Esophagus mucosa (tissue), 1 donor: ENCODE measurements at regions not wholly inside any gene's neighbourhood (a gene's known extent, or its start where the extent isn't known, plus 50 kb on each side); places are given as distances from the start of the nearest gene placed in this dataset.
A peak's percentile ranks its signal among the peaks of the same experiment; 100 is the strongest.
"Not testable (repeated sequence)": the region's sequence is repeated elsewhere in the genome, so short reads cannot be mapped to it uniquely, and the experiment has no call there.

Source experiments
- ATAC-seq: fragments of 200-7000 bp; cut with Tn5 transposase; one replicate; pipeline ENCODE4 v1.9.1; 2020
- donor health status: DM: yes; HTN: yes; CAD: no.

DNA sequence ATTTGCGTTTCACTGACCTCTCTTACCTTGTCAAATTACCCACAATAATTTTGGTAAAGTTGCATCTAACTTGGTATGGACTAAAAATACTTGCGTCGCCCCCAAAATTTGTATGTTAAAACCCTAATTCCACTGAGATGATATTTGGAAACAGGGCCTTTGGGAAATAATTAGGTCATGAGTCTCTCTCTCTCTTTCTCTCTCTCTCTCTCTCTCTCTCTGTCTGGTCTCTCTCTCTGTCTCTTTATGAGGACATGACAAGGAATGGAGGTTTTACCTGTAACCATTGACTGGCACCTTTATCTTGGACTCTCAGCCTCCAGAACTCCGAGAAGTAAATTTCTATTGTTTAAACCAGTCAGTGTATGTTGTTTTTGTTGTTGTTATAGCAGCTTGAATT, 111.5 kb upstream of the BDP1 start:
- not testable (repeated sequence) for ATAC-seq

DNA sequence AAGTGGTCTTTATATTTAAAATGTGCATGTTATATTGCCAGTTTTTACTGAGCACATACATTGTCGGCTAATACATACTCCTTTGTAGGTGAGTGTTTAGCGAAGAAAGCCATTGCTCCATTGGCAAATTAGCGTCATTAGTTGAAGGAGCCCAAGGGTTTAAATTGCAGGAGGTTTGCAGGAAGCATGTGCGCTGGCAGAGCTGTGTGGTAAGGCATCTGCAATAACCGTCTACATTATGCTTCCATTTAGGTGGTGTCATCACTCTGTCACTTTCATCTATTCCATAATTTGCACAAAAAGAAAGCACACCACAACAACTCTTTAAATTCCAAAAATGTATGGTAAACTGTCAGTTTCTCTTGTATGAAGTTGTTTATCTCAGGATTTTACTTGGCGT, 82.8 kb upstream of the BDP1 start:
- ATAC-seq, result not testable (repeated sequence)

DNA sequence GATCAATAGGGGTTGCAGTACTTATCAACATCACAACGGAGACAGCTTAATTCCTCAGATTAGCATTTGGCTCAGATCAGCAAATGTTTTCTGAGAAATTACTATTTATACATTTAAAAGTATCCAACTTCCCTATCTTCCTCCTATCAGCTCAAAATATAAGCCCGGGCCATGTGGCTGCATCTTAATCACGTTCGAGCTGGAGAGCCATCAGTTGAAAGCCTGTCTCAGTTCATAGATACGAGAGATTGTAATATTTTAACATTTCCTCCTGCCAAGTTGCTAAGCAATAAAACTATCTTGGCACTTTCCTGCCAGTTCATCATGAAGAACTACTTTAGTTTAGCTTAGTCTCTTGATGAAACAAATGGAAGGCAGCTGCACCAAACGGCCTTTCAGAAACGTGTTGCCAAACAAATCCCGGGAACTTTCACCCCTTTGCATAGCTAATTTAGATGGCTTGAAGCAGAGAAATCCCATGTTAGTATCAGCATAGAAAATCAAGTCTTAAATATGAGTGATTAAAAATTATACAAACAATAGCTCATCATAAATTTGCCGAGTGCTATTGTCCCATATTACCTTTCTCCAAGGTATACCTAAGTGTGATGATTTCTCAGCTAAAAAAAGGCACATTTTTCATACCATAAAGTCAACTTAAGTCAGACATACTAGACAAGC, 82.3 kb upstream of the BDP1 start:
- not testable (repeated sequence) for ATAC-seq

DNA sequence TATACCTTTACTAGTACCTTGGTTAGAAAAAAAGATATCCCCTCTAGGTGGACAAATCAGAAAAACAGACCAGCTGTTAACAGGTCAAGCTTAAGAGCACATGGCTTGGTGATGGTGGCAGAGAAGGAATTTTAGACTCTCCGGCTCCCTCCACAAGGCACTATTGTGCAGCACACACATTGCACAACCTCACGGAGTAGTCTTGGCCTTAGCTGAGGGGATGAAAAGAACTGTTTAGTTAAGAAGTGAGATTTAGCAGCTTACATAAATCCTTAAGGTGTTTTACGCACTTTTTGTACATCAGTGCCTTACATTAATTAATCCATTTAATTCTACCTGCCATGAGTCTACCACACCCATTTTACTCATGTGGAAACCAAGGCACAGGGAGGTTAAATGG, 71.2 kb upstream of the BDP1 start:
- ATAC-seq, result peak; percentile 52

DNA sequence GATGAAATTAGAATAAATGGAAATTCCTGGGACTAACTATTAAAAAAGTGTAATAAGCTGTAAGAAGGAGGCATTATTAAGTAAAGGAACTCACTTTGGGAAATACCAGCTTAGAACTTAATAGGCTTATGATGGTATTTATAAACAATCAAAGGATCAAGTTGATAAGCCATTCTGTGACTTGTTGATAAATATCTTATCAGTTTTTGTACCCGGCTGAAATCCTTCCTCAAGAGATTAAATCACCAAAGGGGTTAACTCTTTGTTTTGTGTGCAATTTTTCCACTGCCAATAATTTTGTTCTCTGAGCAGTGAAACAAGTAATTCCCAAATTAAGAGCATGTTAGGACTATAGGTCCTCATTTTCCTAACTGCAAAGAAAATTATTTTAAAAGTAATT, 70.7 kb upstream of the BDP1 start:
- ATAC-seq, result no peak

DNA sequence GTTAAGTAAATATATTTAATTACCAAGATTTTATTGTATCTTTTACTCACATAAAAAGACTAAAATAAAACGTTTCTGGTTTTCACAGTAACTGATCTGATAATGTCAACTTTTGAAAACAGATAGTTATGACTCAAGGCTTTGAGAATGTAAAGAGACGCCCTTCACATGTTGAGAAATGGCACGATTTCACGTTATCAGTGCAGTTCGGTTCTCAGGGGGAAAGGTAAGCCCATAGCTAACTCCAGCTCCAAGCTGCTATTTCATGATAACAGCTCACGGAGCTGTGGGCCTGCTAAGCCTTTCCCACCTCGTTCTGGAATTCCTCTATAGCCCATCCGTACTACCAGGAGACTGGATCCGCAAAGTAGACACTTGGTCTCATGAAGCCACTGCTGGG, 70.2 kb upstream of the BDP1 start:
- not testable (repeated sequence) for ATAC-seq

DNA sequence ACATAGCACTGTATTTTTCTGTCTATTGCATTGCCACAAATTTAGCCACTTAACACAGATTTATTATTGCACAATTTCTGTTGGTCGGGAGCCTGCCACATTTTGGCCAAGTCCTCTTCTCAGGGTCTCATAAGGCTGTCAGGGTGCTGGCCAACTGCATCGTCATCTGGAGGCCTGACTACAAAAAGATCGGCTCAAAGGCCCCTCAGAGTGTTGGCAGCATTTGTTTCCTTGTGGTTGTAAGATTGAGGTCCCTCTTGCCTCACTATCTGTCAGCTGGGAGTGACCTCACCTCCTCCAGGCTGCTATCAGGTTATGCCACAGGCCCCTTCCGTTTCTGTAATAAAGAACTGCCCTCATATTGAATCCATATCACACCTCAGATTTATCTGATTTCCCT, 67.3 kb upstream of the BDP1 start:
- not testable (repeated sequence) for ATAC-seq

DNA sequence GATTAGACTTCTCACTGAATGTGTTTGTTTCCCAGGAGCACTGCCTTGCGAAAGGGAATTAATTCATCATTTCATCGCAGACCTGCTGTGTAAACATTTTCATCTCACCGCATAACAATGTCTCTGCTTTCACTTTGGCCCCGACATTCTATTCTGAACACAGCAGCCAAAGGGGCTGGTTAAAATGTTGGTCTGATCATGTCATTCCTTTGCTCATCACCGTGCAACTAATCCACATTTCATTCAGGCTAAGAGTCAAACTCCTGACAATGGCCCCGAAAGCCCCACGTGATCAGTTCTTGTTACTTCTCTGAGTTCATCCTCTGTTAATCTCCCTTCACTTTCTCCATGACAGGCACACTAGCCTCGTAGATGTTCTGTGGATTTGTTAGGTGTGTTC, 57.1 kb upstream of the BDP1 start:
- ATAC-seq, result peak; percentile 80

DNA sequence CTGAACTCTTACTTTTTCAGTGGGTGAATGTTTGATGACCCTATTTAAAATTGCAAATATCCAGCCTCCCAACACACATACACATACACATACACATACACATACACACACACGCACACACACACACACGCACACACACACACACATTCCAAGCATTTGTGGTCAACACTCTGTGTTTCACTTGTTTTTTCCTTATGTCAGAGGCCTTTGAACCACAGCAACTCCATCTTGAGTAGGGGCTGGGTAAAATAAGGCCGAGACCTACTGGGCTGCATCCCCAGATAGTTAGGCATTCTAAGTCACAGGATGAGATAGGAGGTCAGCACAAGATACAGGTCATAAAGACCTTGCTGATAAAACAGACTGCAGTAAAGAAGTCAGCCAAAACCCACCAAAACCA, 56.6 kb upstream of the BDP1 start:
- not testable (repeated sequence) for ATAC-seq

DNA sequence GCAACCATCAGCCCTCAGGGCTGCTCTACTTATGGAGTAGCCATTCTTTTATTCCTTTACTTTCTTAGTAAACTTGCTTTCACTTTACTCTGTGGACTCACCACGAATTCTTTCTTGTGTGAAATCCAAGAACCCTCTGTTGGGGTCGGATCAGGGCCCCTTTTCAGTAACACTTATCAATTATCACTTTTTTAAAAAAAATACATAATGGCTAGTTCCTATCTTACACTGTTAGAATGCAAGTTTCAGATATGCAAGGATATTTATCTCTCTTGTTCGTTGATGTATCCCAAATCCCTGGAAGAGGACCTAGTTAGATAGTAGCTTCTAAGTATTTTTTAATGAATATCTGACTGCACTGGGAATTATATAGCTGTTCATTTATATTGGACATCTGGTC, 56.0 kb upstream of the BDP1 start:
- ATAC-seq, result not testable (repeated sequence)

DNA sequence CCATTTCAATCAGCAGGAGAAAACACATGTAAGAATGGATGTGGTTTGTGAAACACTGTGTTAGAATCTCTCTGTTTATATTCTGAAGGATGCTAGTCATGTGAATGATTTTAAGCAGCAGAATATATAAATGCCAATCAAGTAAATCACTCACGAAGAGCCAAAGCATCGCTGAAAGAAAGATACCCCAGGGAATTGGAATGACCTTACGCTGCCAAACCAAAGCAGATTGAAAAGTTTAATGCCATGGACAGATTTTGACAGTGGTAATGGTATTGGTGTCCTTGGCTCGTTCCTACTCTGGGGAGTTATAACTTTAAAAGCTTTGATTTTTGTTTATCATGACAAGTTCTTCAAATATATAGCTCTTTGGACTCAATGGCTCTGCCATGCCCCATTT, 54.8 kb upstream of the BDP1 start:
- ATAC-seq, result not testable (repeated sequence)

DNA sequence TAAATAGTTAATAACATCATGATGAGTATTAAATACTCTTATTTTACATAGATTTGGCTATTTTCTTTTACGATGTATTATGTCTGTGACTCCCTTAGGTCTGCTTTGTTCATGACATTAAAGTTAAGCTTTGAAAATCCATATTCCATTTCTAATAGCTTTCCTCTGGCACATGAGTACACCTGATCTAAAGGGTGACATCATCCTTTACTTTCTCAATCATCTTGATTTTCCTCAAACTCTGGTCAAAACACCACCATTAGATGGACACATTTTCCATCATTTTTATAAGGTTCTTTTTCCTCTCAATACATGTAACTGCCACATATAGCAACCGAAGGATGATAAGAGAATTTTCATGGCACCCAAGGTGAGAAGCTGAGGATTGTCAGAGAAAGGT, 54.3 kb upstream of the BDP1 start:
- ATAC-seq, result not testable (repeated sequence)

DNA sequence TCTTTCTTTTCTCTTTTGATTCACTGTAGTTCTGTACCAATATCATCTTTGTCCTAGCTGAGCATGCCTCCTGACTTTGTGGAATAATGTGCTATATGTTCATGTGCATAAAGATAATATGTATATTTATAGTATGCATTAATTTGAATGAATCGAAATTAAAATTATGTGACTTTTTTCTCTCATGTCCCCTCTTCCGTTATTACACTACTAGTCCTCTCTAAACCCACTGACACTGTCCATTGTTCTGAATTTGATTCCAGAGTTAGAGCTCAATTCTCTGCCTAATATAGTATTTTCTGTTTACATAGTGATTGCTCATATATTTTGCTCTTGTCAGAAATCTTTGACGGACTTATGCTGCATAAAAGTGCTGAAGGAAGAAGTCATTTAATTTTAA, 53.9 kb upstream of the BDP1 start:
- ATAC-seq, result not testable (repeated sequence)

DNA sequence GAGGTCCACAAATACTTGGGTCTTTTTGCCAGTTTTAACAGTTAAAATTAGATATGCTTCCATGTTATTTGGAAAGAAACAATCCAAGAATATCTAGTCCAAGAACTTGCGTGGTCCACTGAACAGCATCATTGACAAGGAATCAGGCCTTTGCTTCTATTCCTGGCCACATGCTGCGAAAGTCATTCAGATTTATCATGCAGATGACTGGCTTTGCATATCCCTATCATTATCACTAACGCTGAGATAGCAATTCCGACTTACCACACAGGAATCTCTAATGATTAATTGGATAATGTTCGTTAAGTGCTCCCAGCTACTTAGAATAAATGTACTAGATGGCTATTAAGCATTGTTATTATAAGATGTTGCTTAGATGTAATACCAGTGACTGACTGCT, 51.0 kb upstream of the BDP1 start:
- not testable (repeated sequence) for ATAC-seq

DNA sequence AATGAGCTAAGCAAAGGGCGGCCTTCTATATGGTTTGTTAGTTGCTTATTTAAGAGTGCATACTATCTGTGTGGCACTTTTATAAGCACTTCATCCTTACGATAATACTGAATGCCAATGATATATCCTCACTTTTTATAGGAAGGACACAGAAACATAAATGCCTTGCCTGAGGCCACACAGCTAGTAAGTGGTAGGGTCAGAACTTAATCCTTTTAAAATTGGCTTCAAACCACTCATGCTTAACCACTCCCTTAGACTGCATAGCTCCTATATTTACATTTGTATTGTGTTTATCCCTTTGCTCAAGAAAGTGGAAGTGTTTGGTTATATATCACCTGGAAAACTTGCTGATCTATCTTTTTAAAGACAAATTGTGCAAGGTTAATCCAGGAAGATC, 50.5 kb upstream of the BDP1 start:
- not testable (repeated sequence) for ATAC-seq
